ENCODE measurements at regions not wholly inside any gene's neighbourhood (a gene's known extent, or its start where the extent isn't known, plus 50 kb on each side); places are given as distances from the start of the nearest gene placed in this dataset.

GRCh38 chr6:140274548-140274947 lies 900.1 kb upstream of the CITED2 start:
- H3K27ac ChIP-seq (ENCODE audit: extremely low read depth, low read depth, low read length) = no peak overlapping the region
- no peak for TF ChIP-seq CHCHD3 (CRISPR knock-in tag; IDR thresholded peaks at IDR 0.05)
- TF ChIP-seq BCL6 (CRISPR knock-in tag; IDR thresholded peaks at IDR 0.05) = no peak
- no peak for TF ChIP-seq RBM34 (IDR thresholded peaks at IDR 0.05; ENCODE audit: borderline replicate concordance, insufficient read depth, low read length)
- TF ChIP-seq SIRT6 (IDR thresholded peaks at IDR 0.05; ENCODE audit: low read depth, low read length) = no peak
- TF ChIP-seq LCOR (CRISPR knock-in tag; IDR thresholded peaks at IDR 0.05) = no peak
- TF ChIP-seq MEF2D (tag; conservative IDR thresholded peaks at IDR 0.05; ENCODE audit: low read depth) = no peak
- no peak for TF ChIP-seq FOSL1 (tag; conservative IDR thresholded peaks at IDR 0.05)
- no peaks in the 10 kb centered on the region; the same call in 2 of the 3 replicates for H3K79me2 ChIP-seq (ENCODE audit: control insufficient read depth, insufficient read depth, low read length)
- no peak overlapping the region for H3K9ac ChIP-seq (ENCODE audit: insufficient read depth in 1 of 2, low read depth in 2 of 2, low read length in 2 of 2)
- FAIRE-seq (no peak), DNase-seq (ENCODE audit: extremely low read depth in 1 of 4, low spot score in 3 of 4) (no peak), ATAC-seq (no peak)
- H3K4me1 ChIP-seq (replicated peaks in 1 of 2; ENCODE audit: control insufficient read depth in 2 of 2, insufficient read depth in 2 of 2, low read length in 2 of 2) = no peaks in the 10 kb centered on the region
- no peaks in the 10 kb centered on the region for H4K20me1 ChIP-seq (replicated peaks; ENCODE audit: control insufficient read depth, insufficient read depth, low read length)
- H3K27me3 ChIP-seq (ENCODE audit: control insufficient read depth in 2 of 2, insufficient read depth in 2 of 2, low read length in 2 of 2) = no peaks in the 10 kb centered on the region
- no peaks in the 10 kb centered on the region for H3K9me1 ChIP-seq (ENCODE audit: control insufficient read depth, insufficient read depth, low read length)
- no peaks in the 10 kb centered on the region for H3K36me3 ChIP-seq (ENCODE audit: control insufficient read depth, insufficient read depth, low read length)
- WGBS (ENCODE audit: insufficient coverage, low coverage, missing lambda C conversion rate) = 74% methylated on average over 2 of the region's 2 CpGs
- no peak overlapping the region for H3K4me3 ChIP-seq
- H3K4me2 ChIP-seq (ENCODE audit: insufficient read depth, low read length) = no peak overlapping the region
- in situ Hi-C loops (cut with MboI) (no loop called here), intact Hi-C loops (cut with micrococcal nuclease) (no loop called here)
- ChIA-PET POLR2A (no interaction called here), CTCF (ENCODE audit: low intra/inter-chr PET ratio) (no interaction called here)
- no peaks in the 10 kb centered on the region for H3K9me3 ChIP-seq (replicated peaks; ENCODE audit: control insufficient read depth, insufficient read depth, low read depth, low read length)
- BruUV-seq (replicated peaks) = no TSS peak
- H2AFZ ChIP-seq (ENCODE audit: low read depth, low read length) = no peak overlapping the region

- no peak overlapping the region for H3K4me3 ChIP-seq
- H3K4me2 ChIP-seq (ENCODE audit: insufficient read depth, low read length) = no peak overlapping the region
- intact Hi-C loops (cut with micrococcal nuclease) (no loop called here), in situ Hi-C loops (cut with MboI) (no loop called here)
- FAIRE-seq (no peak), DNase-seq (ENCODE audit: extremely low read depth in 1 of 4, low spot score in 3 of 4) (no peak), ATAC-seq (no peak)
- H3K9ac ChIP-seq (ENCODE audit: insufficient read depth in 1 of 2, low read depth in 2 of 2, low read length in 2 of 2) = no peak overlapping the region
- H3K27ac ChIP-seq (ENCODE audit: extremely low read depth, low read depth, low read length) = no peak overlapping the region
- CTCF ChIA-PET (ENCODE audit: low intra/inter-chr PET ratio) = no interaction called here
- no peaks in the 10 kb centered on the region for H3K36me3 ChIP-seq (ENCODE audit: control insufficient read depth, insufficient read depth, low read length)
- no peak for TF ChIP-seq ZNF551 (CRISPR knock-in tag; IDR thresholded peaks at IDR 0.05)
- no peak for TF ChIP-seq ZNF224 (CRISPR knock-in tag; IDR thresholded peaks at IDR 0.05)
- TF ChIP-seq, protein P1, sequence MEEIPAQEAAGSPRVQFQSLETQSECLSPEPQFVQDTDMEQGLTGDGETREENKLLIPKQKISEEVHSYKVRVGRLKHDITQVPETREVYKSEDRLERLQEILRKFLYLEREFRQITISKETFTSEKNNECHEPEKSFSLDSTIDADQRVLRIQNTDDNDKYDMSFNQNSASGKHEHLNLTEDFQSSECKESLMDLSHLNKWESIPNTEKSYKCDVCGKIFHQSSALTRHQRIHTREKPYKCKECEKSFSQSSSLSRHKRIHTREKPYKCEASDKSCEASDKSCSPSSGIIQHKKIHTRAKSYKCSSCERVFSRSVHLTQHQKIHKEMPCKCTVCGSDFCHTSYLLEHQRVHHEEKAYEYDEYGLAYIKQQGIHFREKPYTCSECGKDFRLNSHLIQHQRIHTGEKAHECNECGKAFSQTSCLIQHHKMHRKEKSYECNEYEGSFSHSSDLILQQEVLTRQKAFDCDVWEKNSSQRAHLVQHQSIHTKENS (CRISPR knock-in tag; IDR thresholded peaks at IDR 0.05) = no peak
- H3K9me1 ChIP-seq (ENCODE audit: control insufficient read depth, insufficient read depth, low read length) = no peaks in the 10 kb centered on the region
- no peak overlapping the region for H2AFZ ChIP-seq (ENCODE audit: low read depth, low read length)
- H3K4me1 ChIP-seq (replicated peaks in 1 of 2; ENCODE audit: control insufficient read depth in 2 of 2, insufficient read depth in 2 of 2, low read length in 2 of 2) = no peaks in the 10 kb centered on the region
- no peaks in the 10 kb centered on the region; the same call in 2 of the 3 replicates for H3K79me2 ChIP-seq (ENCODE audit: control insufficient read depth, insufficient read depth, low read length)
- WGBS (ENCODE audit: insufficient coverage, low coverage, missing lambda C conversion rate) = 54% methylated on average over 2 of the region's 2 CpGs
- no TSS peak for BruUV-seq (replicated peaks)
- no peaks in the 10 kb centered on the region for H3K9me3 ChIP-seq (replicated peaks; ENCODE audit: control insufficient read depth, insufficient read depth, low read depth, low read length)
- H4K20me1 ChIP-seq (replicated peaks; ENCODE audit: control insufficient read depth, insufficient read depth, low read length) = no peaks in the 10 kb centered on the region
- no peaks in the 10 kb centered on the region for H3K27me3 ChIP-seq (ENCODE audit: control insufficient read depth in 2 of 2, insufficient read depth in 2 of 2, low read length in 2 of 2)
- POLR2A ChIA-PET = interaction anchor here (1.0 kb wide), 1 partner anchor 14 kb away, joined by 4 read pairs; no protein-coding TSS in a partner anchor
Observed at GRCh38 chr6:140271759-140272377, 897.4 kb upstream of the CITED2 start.

Data from K562 (cell line).